SH-SY5Y (cell line): ENCODE measurements at regions not wholly inside any gene's neighbourhood (a gene's known extent, or its start where the extent isn't known, plus 50 kb on each side); places are given as distances from the start of the nearest gene placed in this dataset.

ENCODE experiments used
- GATA2 ChIP-seq: IDR thresholded peaks from 2 replicates; pipeline ENCODE4 v1.6.1; 2011; ENCODE audit warnings: mild to moderate bottlenecking, low read depth, low read length
- GATA3 ChIP-seq: IDR thresholded peaks from 2 replicates; pipeline ENCODE4 v1.6.1; 2011; ENCODE audit warnings: low read depth, mild to moderate bottlenecking, low read length, moderate library complexity

DNA sequence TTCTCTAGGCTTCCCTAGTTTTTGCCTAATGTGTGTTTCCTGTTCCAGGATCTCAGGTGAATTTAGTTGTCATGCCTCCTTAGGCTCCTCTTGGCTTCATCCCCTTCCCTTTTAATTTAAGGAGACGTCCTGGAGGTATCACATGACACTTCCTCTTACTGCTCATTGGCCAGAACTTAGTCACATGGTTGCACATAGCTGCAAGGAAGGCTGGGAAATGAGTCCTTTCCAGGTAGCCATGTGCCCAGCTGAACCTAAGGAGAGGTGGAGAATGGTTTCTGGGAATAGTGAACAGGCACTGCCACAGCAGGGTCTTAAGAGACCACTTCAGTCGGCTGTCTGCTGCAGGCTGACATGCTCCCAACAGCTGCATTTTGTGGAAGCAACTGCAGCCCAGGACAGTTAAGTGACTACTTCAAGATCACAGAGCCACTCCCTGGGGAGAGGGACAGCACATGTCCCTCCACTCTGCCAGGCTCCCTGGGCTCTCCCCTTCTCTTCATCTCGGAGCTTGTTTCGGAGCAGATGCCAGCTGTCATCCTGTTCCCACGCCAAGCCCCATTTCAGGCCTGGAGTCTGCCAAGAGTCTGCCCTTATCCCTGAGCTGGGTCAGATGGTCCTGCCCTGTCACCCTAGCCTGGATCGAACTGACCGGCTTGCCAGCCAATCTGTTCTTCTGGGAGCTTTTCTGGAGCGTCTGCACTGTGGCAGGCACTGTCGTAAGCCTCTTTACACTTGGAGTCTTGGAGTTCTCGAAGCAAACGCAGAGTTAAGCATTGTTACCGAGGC, 81.4 kb upstream of the FOXF1 start:
- TF ChIP-seq GATA3 (no peak), GATA2 (no peak)

DNA sequence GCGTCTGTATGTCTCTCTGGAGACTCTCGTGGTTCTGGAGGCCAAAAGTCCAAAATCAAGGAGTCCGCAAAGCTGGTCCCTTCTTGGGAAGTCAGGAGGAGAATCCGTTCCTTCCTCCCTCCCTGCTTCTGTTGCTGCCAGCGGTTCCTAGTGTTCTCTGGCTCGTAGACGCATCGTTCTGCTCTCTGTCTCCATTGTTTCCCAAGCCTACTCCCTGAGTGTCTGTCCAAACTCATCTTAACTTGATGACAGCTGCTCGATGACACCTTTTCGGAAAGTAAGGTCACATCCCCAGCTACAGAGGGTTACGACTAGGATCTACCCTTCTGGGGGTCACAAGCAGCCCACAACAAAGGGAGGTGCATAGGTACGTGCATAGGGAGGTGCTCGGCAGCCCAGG, 80.7 kb upstream of the FOXF1 start:
- TF ChIP-seq GATA2, result no peak
- no peak for TF ChIP-seq GATA3

DNA sequence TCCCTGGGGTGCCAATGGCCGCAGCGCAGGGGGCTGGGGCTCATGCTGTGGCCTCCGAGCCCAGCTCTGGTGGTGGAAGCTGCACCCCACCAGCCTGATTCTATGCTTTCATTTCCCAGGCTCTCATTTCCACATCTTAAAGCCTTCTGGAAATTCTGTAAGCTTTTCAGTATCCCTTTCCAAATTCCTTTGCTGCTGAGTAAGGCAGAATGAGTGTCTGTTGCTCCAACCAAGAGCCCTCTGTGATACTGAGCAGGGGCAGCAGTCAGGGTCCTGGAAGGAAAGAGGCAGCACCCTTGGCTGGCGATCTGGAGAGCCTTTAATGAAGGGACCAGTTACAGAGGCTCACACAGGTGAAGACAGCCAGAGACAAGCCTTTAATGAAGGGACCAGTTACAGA, 79.5 kb upstream of the FOXF1 start:
- TF ChIP-seq GATA2, result no peak
- no peak for TF ChIP-seq GATA3

DNA sequence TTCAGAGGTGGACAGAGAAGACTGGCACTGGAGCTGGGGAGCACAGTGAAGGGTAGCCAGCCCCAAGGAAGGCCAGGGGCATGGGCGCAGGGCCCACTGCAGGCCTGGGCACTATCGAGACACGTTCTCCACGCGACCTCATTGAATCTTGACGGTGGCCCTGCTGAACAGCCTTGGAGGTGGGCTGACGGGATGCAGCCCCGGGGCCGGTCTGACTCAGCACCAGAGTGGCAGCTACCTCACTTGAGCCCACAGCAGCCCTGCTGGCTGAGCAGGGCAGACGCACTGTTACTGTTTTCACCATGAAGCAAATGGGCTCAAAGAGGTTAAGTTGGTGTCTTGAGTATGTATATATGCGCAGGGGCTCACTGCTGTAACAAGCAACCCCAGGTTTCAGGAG, 78.8 kb upstream of the FOXF1 start:
- TF ChIP-seq GATA2 (no peak), GATA3 (no peak)

DNA sequence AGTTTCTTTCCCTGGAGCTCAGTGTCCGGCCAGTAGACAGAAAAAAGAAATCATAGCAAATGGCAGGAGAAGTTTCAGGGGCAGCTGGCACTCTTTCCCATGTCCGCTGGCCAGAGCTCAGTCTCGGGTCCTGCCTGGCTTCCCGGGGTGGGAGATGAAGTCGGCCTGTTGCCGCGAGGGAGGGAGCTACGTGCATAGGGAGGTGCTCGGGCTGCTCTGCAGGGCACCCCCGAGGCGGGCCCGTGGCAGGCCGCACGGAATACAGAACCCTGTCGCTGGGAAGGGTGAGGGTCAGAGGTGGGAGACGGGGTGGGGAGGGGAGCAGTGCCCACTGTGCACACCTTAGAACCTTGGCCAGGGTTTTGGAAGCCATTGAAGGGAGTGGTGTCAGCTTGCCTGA, 78.3 kb upstream of the FOXF1 start:
- no peak for TF ChIP-seq GATA2

DNA sequence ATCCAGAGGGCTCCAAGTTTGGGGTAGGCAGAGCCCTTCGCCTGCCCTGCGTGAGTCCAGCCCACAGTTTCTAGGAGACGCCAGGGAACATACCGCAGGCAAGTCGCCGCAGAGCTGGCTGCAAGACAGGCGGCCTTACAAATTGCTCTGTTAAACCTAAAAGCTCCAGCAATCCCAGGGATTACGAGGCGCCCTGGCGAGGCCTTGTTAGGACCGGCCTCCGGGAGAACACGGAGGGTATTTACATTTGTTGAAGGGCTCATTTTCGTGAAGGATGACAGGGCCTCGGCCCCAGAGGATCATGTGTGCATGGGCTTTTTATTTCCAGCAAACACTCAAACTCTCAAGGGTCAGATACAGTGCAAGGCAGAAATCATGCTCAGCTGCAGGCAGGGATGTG, 77.6 kb upstream of the FOXF1 start:
- TF ChIP-seq GATA2, result no peak
- TF ChIP-seq GATA3, result no peak

DNA sequence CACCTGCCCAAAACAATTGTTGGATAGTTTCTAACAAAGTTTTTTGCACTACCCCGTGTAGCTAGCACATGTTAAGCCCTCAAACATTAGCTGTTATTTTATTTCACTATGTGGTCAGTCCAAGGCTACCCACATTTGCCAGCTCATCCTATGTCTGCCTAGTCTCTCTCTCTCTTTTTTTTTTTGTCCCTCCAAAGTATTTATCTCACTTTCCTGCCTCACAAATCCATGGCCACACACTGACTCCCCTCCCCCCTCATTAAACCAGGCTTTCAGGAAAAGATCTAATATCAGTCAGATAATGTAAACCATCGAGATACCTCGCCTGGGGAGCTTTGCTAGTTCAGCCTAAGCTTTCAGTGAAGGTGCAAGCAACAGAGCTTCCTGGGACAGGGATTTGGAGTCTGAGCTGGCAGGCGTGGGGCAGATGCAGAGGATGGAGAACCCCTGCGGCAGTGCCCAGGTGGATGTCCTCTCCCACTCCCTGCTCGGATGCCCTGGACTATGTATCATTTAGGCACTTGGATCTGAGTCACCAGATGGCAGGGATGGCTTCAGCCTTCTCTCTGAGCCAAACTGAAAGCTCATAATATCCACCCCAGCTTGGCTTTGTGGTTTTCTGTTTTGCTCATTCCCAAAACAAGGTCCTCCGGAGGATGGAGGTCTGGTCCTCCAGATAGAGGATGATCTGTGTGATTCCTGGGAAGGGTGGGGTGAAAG, 73.7 kb upstream of the FOXF1 start:
- no peak for TF ChIP-seq GATA3

DNA sequence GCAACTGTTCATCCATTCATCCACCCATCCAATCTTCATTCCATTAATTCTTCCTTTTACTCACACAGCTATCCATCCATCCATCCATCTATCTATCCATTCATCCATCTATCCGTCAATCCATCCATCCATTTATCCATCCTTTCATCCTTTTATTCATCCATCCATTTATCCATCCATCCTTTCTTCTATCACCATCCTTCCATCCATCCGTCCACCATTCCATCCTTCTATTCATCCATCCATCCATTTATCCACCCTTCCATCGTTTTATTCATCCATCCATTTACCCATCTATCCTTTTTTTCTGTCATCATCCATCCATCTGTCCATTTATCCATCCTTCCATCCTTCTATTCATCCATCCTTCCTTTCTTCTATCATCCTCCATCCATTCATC, 73.0 kb upstream of the FOXF1 start:
- TF ChIP-seq GATA3 (no peak), GATA2 (no peak)

DNA sequence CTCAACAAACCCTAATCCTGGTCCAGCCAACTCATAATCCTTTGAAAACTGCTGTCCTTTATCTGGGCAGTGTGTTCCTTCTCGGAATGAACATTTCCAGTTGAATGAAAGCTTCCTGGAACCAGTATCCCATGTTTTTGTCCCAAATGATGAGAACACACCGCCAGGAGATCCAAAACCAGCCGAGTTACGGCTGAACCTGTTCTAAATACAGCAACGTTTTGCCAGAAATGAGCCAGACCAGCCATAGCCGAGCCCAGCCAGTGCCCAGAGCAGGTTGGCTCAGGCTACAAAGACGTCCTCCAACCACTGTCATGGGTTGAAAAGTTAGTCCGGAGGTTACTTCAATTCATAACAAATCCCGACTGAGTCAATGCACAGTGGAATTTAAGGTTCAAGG, 67.6 kb upstream of the FOXF1 start:
- no peak for TF ChIP-seq GATA2
- no peak for TF ChIP-seq GATA3

DNA sequence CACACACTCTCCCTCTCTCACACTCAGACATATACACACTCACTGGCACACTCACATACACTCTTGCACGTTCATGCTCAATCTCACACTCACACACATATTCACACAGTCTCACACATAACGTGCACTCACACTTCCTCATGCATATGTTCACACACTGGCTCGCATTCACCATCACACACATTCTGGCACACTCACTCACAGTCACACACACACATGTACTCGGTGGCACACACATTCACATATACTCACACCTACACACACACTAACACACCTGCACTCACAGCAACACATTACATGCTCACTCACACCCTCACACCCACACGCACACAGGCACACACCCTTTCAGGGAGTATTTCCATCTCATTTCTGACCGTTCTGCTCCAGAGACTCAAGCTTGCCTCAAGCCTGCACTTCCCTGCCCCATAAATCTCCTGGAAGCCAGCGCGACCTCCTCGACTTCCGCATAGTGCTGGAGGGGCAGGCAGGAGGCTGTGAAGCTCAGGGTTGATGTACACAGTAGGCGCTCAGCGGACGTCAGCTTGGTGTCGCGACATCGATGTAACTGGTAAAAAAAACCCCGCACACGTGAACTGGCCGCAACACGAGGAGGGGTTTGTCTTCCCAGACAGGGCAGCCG, 66.7 kb upstream of the FOXF1 start:
- TF ChIP-seq GATA3, result no peak
- no peak for TF ChIP-seq GATA2

DNA sequence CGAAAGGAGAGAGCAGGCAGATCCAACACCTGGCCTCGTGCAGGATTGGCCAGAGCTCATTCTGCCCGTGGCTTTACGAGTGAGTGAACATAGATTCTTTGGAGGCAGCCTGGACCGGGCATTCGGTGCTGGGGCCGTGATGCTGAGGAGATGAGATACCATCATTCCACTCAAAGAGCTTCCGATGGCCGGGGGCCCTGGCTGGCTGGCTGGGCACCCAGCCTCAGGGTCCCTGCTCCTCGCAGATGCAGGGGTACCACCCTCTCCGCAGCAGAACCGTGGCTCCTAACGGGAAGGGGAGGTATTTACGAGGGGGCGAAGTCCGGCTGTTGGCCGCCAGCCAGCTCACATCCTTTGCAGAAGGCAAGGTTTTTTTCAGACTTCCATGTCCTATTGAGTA, 66.1 kb upstream of the FOXF1 start:
- TF ChIP-seq GATA2, result 0 out of 2 replicates have a peak, but pooled peaks have one; percentile 24
- TF ChIP-seq GATA3, result no peak

DNA sequence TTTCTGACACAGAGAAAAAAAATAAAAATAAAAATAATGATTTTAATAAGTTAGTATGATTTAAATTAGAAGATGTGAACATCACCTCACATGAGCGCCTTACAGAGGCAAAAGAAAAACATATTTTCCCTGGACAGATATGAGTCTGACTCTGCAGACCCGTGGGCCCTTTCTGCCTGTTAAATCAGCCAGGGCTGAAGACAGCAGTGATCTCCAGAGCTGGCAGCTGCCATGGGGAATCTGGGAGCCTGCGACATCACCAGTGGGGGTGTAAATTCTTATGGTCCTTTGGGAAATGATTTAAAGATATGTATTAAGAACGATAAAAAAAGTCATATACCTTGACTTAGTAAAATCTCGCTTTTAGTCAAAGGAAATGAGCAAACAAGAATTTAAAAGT, 65.7 kb upstream of the FOXF1 start:
- TF ChIP-seq GATA2, result no peak
- no peak for TF ChIP-seq GATA3

DNA sequence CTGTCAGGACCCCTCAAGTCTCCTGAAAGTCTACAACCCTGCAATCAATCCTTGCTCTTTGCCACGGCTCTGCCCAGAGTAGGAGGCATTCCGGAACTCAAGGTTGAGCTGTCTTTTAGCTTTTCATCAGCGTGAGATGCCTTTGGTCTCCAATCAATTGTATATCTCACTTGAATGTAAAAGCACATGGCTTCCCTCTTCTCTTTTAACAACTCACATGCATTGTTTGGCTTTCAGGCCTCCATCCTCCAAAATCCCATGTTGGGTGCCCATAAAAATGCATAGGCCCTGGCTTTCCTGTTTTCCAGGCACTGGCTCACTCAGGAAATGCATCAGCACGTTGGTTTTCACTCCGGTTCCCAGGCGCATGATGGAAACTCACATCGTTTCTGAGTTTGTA, 64.0 kb upstream of the FOXF1 start:
- TF ChIP-seq GATA3, result no peak
- no peak for TF ChIP-seq GATA2

DNA sequence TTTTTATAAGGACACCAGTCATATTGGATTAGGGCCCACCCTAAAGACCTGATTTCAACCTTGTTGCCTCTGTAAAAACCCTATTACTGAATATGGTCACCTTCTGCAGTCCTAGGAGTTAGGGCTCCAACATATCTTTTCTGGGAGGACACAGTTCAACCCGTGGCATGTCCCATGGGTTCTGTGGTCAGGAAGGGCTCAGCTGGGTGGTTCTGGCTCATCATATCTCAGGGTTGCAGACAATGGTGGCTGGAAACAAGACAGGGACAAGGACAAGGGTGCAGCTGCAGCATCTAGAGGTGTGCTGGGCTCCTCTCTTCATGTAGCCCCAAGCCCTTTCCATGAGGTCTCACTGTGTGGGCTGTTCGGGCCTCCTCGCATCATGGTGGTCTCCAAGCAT, 63.1 kb upstream of the FOXF1 start:
- no peak for TF ChIP-seq GATA2
- TF ChIP-seq GATA3, result no peak

DNA sequence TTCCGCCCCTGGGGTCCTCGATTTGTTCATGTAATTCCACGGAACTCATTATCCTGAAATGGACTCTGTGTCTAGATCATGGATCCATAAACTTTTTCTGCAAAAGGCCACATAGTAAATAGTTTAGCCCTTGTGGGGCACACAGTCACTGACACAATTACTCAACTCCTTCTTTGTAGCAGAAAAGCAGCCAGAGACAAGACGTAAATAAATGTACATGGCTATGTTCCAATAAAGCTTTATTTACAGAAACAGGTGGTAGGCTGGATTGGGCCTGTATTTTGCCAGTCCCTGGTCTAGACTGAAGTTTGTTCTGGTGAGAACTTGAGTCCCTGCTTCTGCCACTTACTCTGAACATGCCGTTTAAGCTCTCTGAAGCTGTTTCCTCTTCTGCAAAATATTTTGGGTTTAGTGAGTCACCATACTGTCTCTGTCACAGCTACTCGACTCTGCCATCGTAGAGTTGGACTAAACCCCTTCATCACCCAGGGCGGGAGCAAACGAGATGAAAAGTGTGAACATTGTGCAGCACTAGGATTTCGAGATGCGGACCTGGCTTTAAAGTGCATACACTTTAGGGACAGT, 61.9 kb upstream of the FOXF1 start:
- TF ChIP-seq GATA2 (no peak), GATA3 (no peak)
